Keratinocyte (primary cell): ENCODE measurements at regions not wholly inside any gene's neighbourhood (a gene's known extent, or its start where the extent isn't known, plus 50 kb on each side); places are given as distances from the start of the nearest gene placed in this dataset.

ENCODE experiments used
- CTCF ChIP-seq, 3 experiments: IDR thresholded peaks in 1 of 3; conservative IDR thresholded peaks in 1 of 3; optimal IDR thresholded peaks in 1 of 3; 2 replicates in 2 of 3; 3 replicates in 1 of 3; pipeline versions ENCODE3 to v1.5.1; 2011; ENCODE audit warnings: low read length in 3 of 3, mild to moderate bottlenecking in 3 of 3, moderate library complexity in 2 of 3, control low read depth in 1 of 3, inconsistent platforms in 1 of 3; ENCODE audit not compliant: insufficient read depth in 2 of 3; ENCODE audit errors: extremely low read depth in 1 of 3
- EZH2 ChIP-seq: IDR thresholded peaks from one replicate; pipeline ENCODE4 v1.6.1; 2012; ENCODE audit warnings: inconsistent platforms, mild to moderate bottlenecking, low read length, moderate library complexity

GRCh38 chr18:40159141-40160017, 1795.7 kb upstream of the PIK3C3 start:
- TF ChIP-seq CTCF (optimal IDR thresholded peaks at IDR 0.05 in 1 of 3, IDR thresholded peaks at IDR 0.05 in 1 of 3, conservative IDR thresholded peaks at IDR 0.05 in 1 of 3; ENCODE audit: extremely low read depth in 1 of 3, insufficient read depth in 2 of 3, low read length in 3 of 3) (peak in 2 of 3 experiments; percentile 60 to 61), EZH2 (no peak)
